Hepatocyte (in vitro differentiated cells): ENCODE measurements at regions not wholly inside any gene's neighbourhood (a gene's known extent, or its start where the extent isn't known, plus 50 kb on each side); places are given as distances from the start of the nearest gene placed in this dataset.
"Not testable (repeated sequence)": the region's sequence is repeated elsewhere in the genome, so short reads cannot be mapped to it uniquely, and the experiment has no call there.

Source experiments
- DNase-seq: peaks from one replicate; pipeline ENCODE4 v3.0.0-alpha.2; 2016; ENCODE audit warnings: low spot score
- H2AFZ ChIP-seq: fragments of 200-600 bp; sonication (generic); 2 replicates; pipeline ENCODE4 v1.6.0; 2016; ENCODE audit warnings: antibody characterized with exemption, mild to moderate bottlenecking
- H3K27ac ChIP-seq: fragments of 200-600 bp; sonication (generic); 2 replicates; pipeline ENCODE4 v1.5.1; 2016; ENCODE audit warnings: mild to moderate bottlenecking
- H3K27me3 ChIP-seq: fragments of 200-600 bp; sonication (generic); 2 replicates; pipeline ENCODE4 v1.6.1; 2016
- H3K36me3 ChIP-seq: fragments of 200-600 bp; sonication (generic); replicated peaks from 2 replicates; pipeline ENCODE4 v1.5.1; 2016; ENCODE audit warnings: low read depth; ENCODE audit not compliant: insufficient read depth
- H3K4me1 ChIP-seq: fragments of 200-600 bp; sonication (generic); 2 replicates; pipeline ENCODE4 v1.5.1; 2016; ENCODE audit warnings: mild to moderate bottlenecking, moderate library complexity; ENCODE audit not compliant: insufficient read depth
- H3K4me2 ChIP-seq: fragments of 200-600 bp; sonication (generic); 2 replicates; pipeline ENCODE4 v1.6.0; 2016
- H3K4me3 ChIP-seq: fragments of 200-600 bp; sonication (generic); 2 replicates; pipeline ENCODE4 v1.5.1; 2016; ENCODE audit warnings: mild to moderate bottlenecking
- H3K79me2 ChIP-seq: fragments of 200-600 bp; sonication (generic); 2 replicates; pipeline ENCODE4 v1.6.0; 2017; ENCODE audit warnings: mild to moderate bottlenecking
- H3K9me2 ChIP-seq: fragments of 200-600 bp; sonication (generic); replicated peaks from 2 replicates; pipeline ENCODE4 v1.6.0; 2017; ENCODE audit warnings: mild to moderate bottlenecking; ENCODE audit not compliant: insufficient read depth
- H3K9me3 ChIP-seq: fragments of 200-600 bp; sonication (generic); 2 replicates; pipeline ENCODE4 v1.5.1; 2016; ENCODE audit warnings: low read depth, mild to moderate bottlenecking
- H4K20me1 ChIP-seq: fragments of 200-600 bp; sonication (generic); 2 replicates; pipeline ENCODE4 v1.6.0; 2016; ENCODE audit warnings: mild to moderate bottlenecking; ENCODE audit not compliant: insufficient read depth, poor library complexity, severe bottlenecking
- EZH2 ChIP-seq: fragments of 200-600 bp; sonication (generic); IDR thresholded peaks from 2 replicates; pipeline ENCODE4 v1.6.1; 2016; ENCODE audit warnings: antibody characterized with exemption, mild to moderate bottlenecking, borderline replicate concordance
- EZH2phosphoT487 ChIP-seq: fragments of 200-600 bp; sonication (generic); IDR thresholded peaks from one replicate; pipeline ENCODE4 v1.6.1; 2018; ENCODE audit warnings: antibody characterized with exemption, mild to moderate bottlenecking, low read depth, moderate library complexity; ENCODE audit not compliant: unreplicated experiment, severe bottlenecking
- WGBS: methylation state at CpG from one replicate; pipeline ENCODE4 v1.1.6; 2016; ENCODE audit warnings: low lambda C conversion rate; ENCODE audit errors: missing lambda C conversion rate; 5-methylcytosine and 5-hydroxymethylcytosine counted together
- TF ChIP-seq, protein P1 (sequence below): fragments of 200-600 bp; sonication (generic); IDR thresholded peaks from 2 replicates; pipeline ENCODE4 v1.5.1; 2016; ENCODE audit warnings: antibody characterized with exemption, mild to moderate bottlenecking; ENCODE audit not compliant: poor library complexity

DNA sequence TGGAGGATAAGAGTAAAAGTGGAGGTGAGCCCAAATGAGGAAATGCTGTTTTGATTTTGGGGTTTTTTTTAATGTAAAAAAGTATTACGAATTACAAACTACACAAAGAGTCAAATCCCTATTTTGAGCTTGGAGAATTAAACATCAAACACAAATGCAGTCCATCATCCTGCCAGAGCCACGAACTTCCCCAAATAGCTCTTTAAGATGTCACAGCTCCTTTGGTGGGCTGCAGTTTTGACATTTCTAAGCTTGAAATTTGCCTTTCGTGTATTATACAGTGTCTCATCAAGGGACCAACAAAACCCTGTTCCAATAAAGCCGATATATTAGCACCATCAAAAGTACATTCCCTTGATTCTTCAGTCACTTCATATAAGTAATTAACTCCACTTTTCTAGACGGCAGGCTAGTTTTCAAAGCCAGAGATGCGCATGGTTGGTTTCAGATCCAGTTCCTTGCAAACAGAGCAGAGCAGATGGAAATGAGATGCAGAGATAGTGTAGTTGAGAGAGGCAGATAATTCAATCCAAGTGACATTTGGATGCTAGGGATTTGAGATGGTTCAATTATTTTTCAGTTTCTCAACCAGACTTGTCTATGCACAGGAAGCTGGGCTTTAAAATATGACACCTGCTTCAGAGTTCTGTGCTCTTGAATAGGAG, 580.9 kb downstream of the EDEM1 start:
- Histone ChIP-seq H4K20me1 (no peaks in the 10 kb centered on the region), H3K9me2 (no peaks in the 10 kb centered on the region), H3K79me2 (no peaks in the 10 kb centered on the region), H3K27me3 (no peaks in the 10 kb centered on the region), H3K4me2 (no peak overlapping the region), H3K4me3 (no peak overlapping the region), H2AFZ (no peak overlapping the region), H3K27ac (no peak overlapping the region), H3K36me3 (no peaks in the 10 kb centered on the region), H3K4me1 (no peaks in the 10 kb centered on the region), H3K9me3 (no peaks in the 10 kb centered on the region)
- WGBS = 74% methylated on average over 6 of the region's 6 CpGs
- DNase-seq = no peak
- TF ChIP-seq, protein P1, sequence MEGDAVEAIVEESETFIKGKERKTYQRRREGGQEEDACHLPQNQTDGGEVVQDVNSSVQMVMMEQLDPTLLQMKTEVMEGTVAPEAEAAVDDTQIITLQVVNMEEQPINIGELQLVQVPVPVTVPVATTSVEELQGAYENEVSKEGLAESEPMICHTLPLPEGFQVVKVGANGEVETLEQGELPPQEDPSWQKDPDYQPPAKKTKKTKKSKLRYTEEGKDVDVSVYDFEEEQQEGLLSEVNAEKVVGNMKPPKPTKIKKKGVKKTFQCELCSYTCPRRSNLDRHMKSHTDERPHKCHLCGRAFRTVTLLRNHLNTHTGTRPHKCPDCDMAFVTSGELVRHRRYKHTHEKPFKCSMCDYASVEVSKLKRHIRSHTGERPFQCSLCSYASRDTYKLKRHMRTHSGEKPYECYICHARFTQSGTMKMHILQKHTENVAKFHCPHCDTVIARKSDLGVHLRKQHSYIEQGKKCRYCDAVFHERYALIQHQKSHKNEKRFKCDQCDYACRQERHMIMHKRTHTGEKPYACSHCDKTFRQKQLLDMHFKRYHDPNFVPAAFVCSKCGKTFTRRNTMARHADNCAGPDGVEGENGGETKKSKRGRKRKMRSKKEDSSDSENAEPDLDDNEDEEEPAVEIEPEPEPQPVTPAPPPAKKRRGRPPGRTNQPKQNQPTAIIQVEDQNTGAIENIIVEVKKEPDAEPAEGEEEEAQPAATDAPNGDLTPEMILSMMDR = no peak
- no peak for TF ChIP-seq EZH2phosphoT487
- no peak for TF ChIP-seq EZH2

DNA sequence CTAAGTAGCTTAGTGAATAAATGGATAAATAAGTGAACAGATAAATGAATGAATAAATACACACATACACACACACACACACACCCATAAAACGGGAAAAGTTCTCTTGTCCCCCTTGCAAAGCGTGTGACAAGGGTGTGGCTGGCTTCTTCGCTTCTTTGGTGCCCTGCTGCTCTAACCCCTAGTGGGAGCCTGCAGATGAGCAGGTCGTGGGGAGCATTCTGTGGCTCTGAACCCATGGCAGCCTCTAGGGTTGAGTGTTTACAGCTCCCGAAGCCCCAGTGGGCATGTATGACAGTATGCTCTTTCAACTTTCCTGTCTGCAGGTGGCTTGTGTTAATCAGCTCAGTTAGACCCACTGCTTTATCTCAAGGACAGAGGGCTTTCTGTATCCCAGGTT, 582.3 kb downstream of the EDEM1 start:
- Histone ChIP-seq H3K4me1 (no peaks in the 10 kb centered on the region), H3K9me2 (no peaks in the 10 kb centered on the region), H3K36me3 (no peaks in the 10 kb centered on the region), H4K20me1 (no peaks in the 10 kb centered on the region), H3K27me3 (no peaks in the 10 kb centered on the region), H3K9me3 (no peaks in the 10 kb centered on the region), H2AFZ (no peak overlapping the region), H3K4me2 (no peak overlapping the region), H3K27ac (no peak overlapping the region), H3K79me2 (no peaks in the 10 kb centered on the region), H3K4me3 (no peak overlapping the region)
- 81% methylated on average over 5 of the region's 5 CpGs for WGBS
- no peak for DNase-seq
- TF ChIP-seq, protein P1 = no peak
- TF ChIP-seq EZH2phosphoT487 = no peak

DNA sequence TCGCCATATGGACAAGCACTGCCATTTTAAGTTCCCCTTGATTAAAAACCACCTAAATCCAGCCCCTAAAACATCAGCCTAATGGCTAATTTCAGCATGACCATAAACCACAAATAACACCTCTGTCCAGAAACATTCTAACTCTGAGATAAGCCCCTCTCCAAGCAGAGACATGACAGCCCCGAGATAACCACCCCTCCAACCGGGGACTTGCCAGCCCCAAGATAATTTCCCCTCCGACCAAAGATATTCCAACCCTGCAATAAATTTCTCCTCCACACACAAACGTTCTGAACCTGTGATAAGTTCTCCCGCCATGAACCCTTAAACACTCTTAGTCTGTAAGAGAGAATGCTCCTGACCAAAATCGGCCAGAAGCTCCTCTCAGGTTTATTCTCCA, 586.8 kb downstream of the EDEM1 start:
- H3K4me1 ChIP-seq = no peaks in the 10 kb centered on the region
- WGBS = 37% methylated on average over 7 of the region's 7 CpGs
- TF ChIP-seq EZH2 (no peak), EZH2phosphoT487 (no peak)
- TF ChIP-seq, protein P1 = no peak

DNA sequence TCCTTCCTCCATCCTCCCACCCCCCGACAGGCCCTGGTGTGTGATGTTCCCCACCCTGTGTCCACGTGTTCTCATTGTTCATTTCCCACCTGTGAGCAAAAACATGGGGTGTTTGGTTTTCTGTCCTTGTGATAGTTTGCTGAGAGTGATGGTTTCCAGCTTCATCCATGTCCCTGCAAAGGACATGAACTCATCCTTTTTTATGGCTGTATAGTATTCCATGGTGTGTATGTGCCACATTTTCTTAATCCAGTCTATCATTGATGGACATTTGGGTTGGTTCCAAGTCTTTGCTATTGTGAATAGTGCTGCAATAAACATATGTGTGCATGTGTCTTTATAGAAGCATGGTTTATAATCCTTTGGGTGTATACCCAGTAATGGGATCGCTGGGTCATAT, 587.6 kb downstream of the EDEM1 start:
- not testable (repeated sequence) for H3K9me2 ChIP-seq, H3K4me2 ChIP-seq, H3K36me3 ChIP-seq, H3K27ac ChIP-seq, H2AFZ ChIP-seq, DNase-seq, H3K27me3 ChIP-seq, H3K9me3 ChIP-seq, H3K79me2 ChIP-seq, H3K4me1 ChIP-seq, H4K20me1 ChIP-seq, H3K4me3 ChIP-seq
- WGBS = 98% methylated on average over 3 of the region's 3 CpGs

More for the DNA sequence above, 586.8 kb downstream of the EDEM1 start:
- Histone ChIP-seq H3K27ac (no peak overlapping the region), H3K79me2 (no peaks in the 10 kb centered on the region), H4K20me1 (no peaks in the 10 kb centered on the region), H3K36me3 (no peaks in the 10 kb centered on the region), H3K27me3 (no peaks in the 10 kb centered on the region), H3K4me3 (no peak overlapping the region), H3K9me2 (no peaks in the 10 kb centered on the region), H3K4me2 (no peak overlapping the region), H3K9me3 (no peaks in the 10 kb centered on the region), H2AFZ (no peak overlapping the region)
- no peak for DNase-seq
